HG03558 (cell line): ENCODE measurements at regions not wholly inside any gene's neighbourhood (a gene's known extent, or its start where the extent isn't known, plus 50 kb on each side); places are given as distances from the start of the nearest gene placed in this dataset.
"Not testable (repeated sequence)": the region's sequence is repeated elsewhere in the genome, so short reads cannot be mapped to it uniquely, and the experiment has no call there.

Experiments used
- ATAC-seq: cut with Tn5 transposase; IDR thresholded peaks from one replicate; pipeline ENCODE4 v1.9.1; 2021; ENCODE audit warnings: moderate number of reproducible peaks; ENCODE audit not compliant: unreplicated experiment; ENCODE audit errors: extremely low read depth

- not testable (repeated sequence) for ATAC-seq
Measured at GRCh38 chr2:118744682-118745181, 102.7 kb downstream of the EN1 start.

GRCh38 chr2:118738524-118739308 lies 108.7 kb downstream of the EN1 start:
- no peak for ATAC-seq

GRCh38 chr2:118738106-118738505 lies 109.3 kb downstream of the EN1 start:
- no peak for ATAC-seq

GRCh38 chr2:118737684-118738083 lies 109.8 kb downstream of the EN1 start:
- no peak for ATAC-seq

- ATAC-seq, result no peak
Measured at GRCh38 chr2:118732432-118732831, 115.0 kb downstream of the EN1 start.

GRCh38 chr2:118731413-118731812 lies 116.0 kb downstream of the EN1 start:
- ATAC-seq, result no peak

- no peak for ATAC-seq
Measured at GRCh38 chr2:118730405-118730804, 117.0 kb downstream of the EN1 start.

- no peak for ATAC-seq
Measured at GRCh38 chr2:118729760-118730159, 117.7 kb downstream of the EN1 start.

- no peak for ATAC-seq
Measured at GRCh38 chr2:118728984-118729383, 118.5 kb downstream of the EN1 start.

- ATAC-seq, result no peak
Measured at GRCh38 chr2:118726821-118727220, 120.6 kb downstream of the EN1 start.

GRCh38 chr2:118723394-118723793 lies 124.1 kb downstream of the EN1 start:
- no peak for ATAC-seq

GRCh38 chr2:118722976-118723375 lies 124.5 kb downstream of the EN1 start:
- ATAC-seq, result no peak

- no peak for ATAC-seq
Measured at GRCh38 chr2:118721817-118722551, 125.5 kb downstream of the EN1 start.

GRCh38 chr2:118720866-118721265 lies 126.6 kb downstream of the EN1 start:
- ATAC-seq, result no peak

GRCh38 chr2:118718921-118719320 lies 128.5 kb downstream of the EN1 start:
- ATAC-seq, result no peak

- ATAC-seq, result no peak
Measured at GRCh38 chr2:118716102-118716501, 131.3 kb downstream of the EN1 start.

- no peak for ATAC-seq
Measured at GRCh38 chr2:118714118-118714517, 133.3 kb downstream of the EN1 start.

GRCh38 chr2:118711603-118712002 lies 135.8 kb downstream of the EN1 start:
- ATAC-seq, result no peak

- no peak for ATAC-seq
Measured at GRCh38 chr2:118710481-118710880, 137.0 kb downstream of the EN1 start.

GRCh38 chr2:118709786-118710185 lies 137.7 kb downstream of the EN1 start:
- no peak for ATAC-seq

GRCh38 chr2:118706844-118707243 lies 140.6 kb downstream of the EN1 start:
- ATAC-seq, result no peak
